HEK293 (cell line): ENCODE measurements at regions not wholly inside any gene's neighbourhood (a gene's known extent, or its start where the extent isn't known, plus 50 kb on each side); places are given as distances from the start of the nearest gene placed in this dataset.

ENCODE experiments used
- CTCF ChIA-PET: fragments of 350-600 bp; formaldehyde crosslinking; extraction: SDS; loops from one replicate; lab custom pipeline; 2021; ENCODE audit warnings: antibody characterized with exemption; lab: Yijun Ruan, JAX
- POLR2A ChIA-PET: fragments of 300-600 bp; formaldehyde crosslinking; extraction: SDS; loops from one replicate; lab custom pipeline; 2020; ENCODE audit warnings: antibody characterized with exemption, inconsistent platforms; lab: Yijun Ruan, JAX
- H3K27ac ChIP-seq: fragments of 200-500 bp; sonication (Bioruptor generic); 2 replicates; pipeline ENCODE4 v1.5.1; 2014; ENCODE audit warnings: low read depth, low read length, control low read depth, inconsistent platforms; ENCODE audit errors: extremely low read depth
- H3K36me3 ChIP-seq, 2 experiments: fragments of 200-500 bp in 1 of 2; sonication (Bioruptor generic) in 1 of 2; 1 replicate in 1 of 2; 2 replicates in 1 of 2; pipeline ENCODE4 v1.5.1; 2014 to 2017; ENCODE audit warnings: inconsistent platforms in 2 of 2, low read length in 2 of 2; ENCODE audit not compliant: control insufficient read depth in 2 of 2, insufficient read depth in 1 of 2
- H3K4me1 ChIP-seq: fragments of 200-500 bp; sonication (Bioruptor generic); 2 replicates; pipeline ENCODE4 v1.5.1; 2014; ENCODE audit warnings: mild to moderate bottlenecking, low read length, inconsistent platforms; ENCODE audit not compliant: control insufficient read depth, insufficient read depth
- H3K4me3 ChIP-seq: 2 replicates; pipeline ENCODE4 v1.5.1; 2011; ENCODE audit warnings: low read depth, mild to moderate bottlenecking, control low read depth, low read length, moderate library complexity
- H3K9me3 ChIP-seq: fragments of 200-500 bp; sonication (Bioruptor generic); 2 replicates; pipeline ENCODE4 v1.5.1; 2014; ENCODE audit warnings: low read depth, low read length, inconsistent platforms; ENCODE audit not compliant: control insufficient read depth, insufficient read depth
- ATF2 ChIP-seq: fragments of 450-650 bp; formaldehyde crosslinking; IDR thresholded peaks from 2 replicates; pipeline ENCODE4 v1.5.1; 2016; ENCODE audit warnings: missing biosample characterization, missing genetic modification characterization, low read depth
- MEIS1 ChIP-seq: sonication (generic); formaldehyde crosslinking; IDR thresholded peaks from 2 replicates; pipeline ENCODE4 v1.8.1; 2022; ENCODE audit warnings: missing genetic modification reagents, mild to moderate bottlenecking, borderline replicate concordance
- RBAK ChIP-seq: fragments of 450-650 bp; formaldehyde crosslinking; IDR thresholded peaks from 2 replicates; pipeline ENCODE4 v1.5.1; 2016; ENCODE audit warnings: missing biosample characterization, missing genetic modification characterization
- REPIN1 ChIP-seq: fragments of 450-650 bp; formaldehyde crosslinking; IDR thresholded peaks from 2 replicates; pipeline ENCODE4 v1.5.1; 2017; ENCODE audit warnings: missing biosample characterization, missing genetic modification characterization, low read depth
- REST ChIP-seq: fragments of 450-650 bp; formaldehyde crosslinking; IDR thresholded peaks from 2 replicates; pipeline ENCODE4 v1.5.1; 2016; ENCODE audit warnings: missing biosample characterization, missing genetic modification characterization
- SETDB1 ChIP-seq: IDR thresholded peaks from one replicate; pipeline ENCODE4 v1.6.1; 2017; ENCODE audit warnings: mild to moderate bottlenecking, low read length, moderate library complexity, mixed read lengths; ENCODE audit not compliant: insufficient read length
- TRIM28 ChIP-seq: IDR thresholded peaks from 2 replicates; pipeline ENCODE4 v1.6.1; 2011; ENCODE audit warnings: low read length, control low read depth, borderline replicate concordance
- ZNF184 ChIP-seq: fragments of 450-650 bp; IDR thresholded peaks from 2 replicates; pipeline ENCODE4 v1.5.1; 2018; ENCODE audit warnings: missing biosample characterization, mild to moderate bottlenecking, missing genetic modification characterization
- ZNF202 ChIP-seq: fragments of 450-650 bp; formaldehyde crosslinking; IDR thresholded peaks from 2 replicates; pipeline ENCODE4 v1.5.1; 2016; ENCODE audit warnings: missing biosample characterization, missing genetic modification characterization, borderline replicate concordance
- ZNF221 ChIP-seq: fragments of 450-650 bp; formaldehyde crosslinking; IDR thresholded peaks from 2 replicates; pipeline ENCODE4 v1.5.1; 2017; ENCODE audit warnings: missing biosample characterization, missing genetic modification characterization, borderline replicate concordance
- ZNF26 ChIP-seq: fragments of 450-650 bp; formaldehyde crosslinking; IDR thresholded peaks from 2 replicates; pipeline ENCODE4 v1.5.1; 2016; ENCODE audit warnings: missing biosample characterization, missing genetic modification characterization
- ZNF280D ChIP-seq: fragments of 450-650 bp; formaldehyde crosslinking; IDR thresholded peaks from 2 replicates; pipeline ENCODE4 v1.5.1; 2016; ENCODE audit warnings: missing biosample characterization, missing genetic modification characterization
- ZNF324 ChIP-seq: fragments of 450-650 bp; formaldehyde crosslinking; IDR thresholded peaks from 2 replicates; pipeline ENCODE4 v1.5.1; 2016; ENCODE audit warnings: missing biosample characterization, missing genetic modification characterization
- ZNF521 ChIP-seq: fragments of 450-650 bp; formaldehyde crosslinking; IDR thresholded peaks from 2 replicates; pipeline ENCODE4 v1.5.1; 2017; ENCODE audit warnings: missing biosample characterization, mild to moderate bottlenecking, missing genetic modification characterization
- ZNF677 ChIP-seq: fragments of 450-650 bp; IDR thresholded peaks from 2 replicates; pipeline ENCODE4 v1.5.0; 2018; ENCODE audit warnings: missing biosample characterization, mild to moderate bottlenecking, missing genetic modification characterization, moderate library complexity
- ZNF704 ChIP-seq: fragments of 450-650 bp; formaldehyde crosslinking; IDR thresholded peaks from 2 replicates; pipeline ENCODE4 v1.5.1; 2016; ENCODE audit warnings: missing biosample characterization, missing genetic modification characterization

GRCh38 chr4:91812319-91812718 lies 491.4 kb upstream of the GRID2 start:
- Histone ChIP-seq H3K36me3 (no peaks in the 10 kb centered on the region), H3K9me3 (no peaks in the 10 kb centered on the region), H3K4me3 (no peak overlapping the region), H3K27ac (no peak overlapping the region), H3K4me1 (no peaks in the 10 kb centered on the region)
- no peak for TF ChIP-seq ZNF704 (tag by site-specific recombination)
- no peak for TF ChIP-seq ZNF280D (tag by site-specific recombination)
- TF ChIP-seq ZNF521 = no peak
- TF ChIP-seq ZNF26 (tag by site-specific recombination) = no peak
- no peak for TF ChIP-seq ATF2 (tag by site-specific recombination)
- TF ChIP-seq ZNF184 = no peak
- TF ChIP-seq ZNF202 (tag by site-specific recombination) = no peak
- no peak for TF ChIP-seq REPIN1 (tag by site-specific recombination)
- TF ChIP-seq ZNF677 (tag by site-specific recombination) = no peak
- no peak for TF ChIP-seq ZNF324 (tag by site-specific recombination)
- TF ChIP-seq RBAK = no peak
- TF ChIP-seq ZNF221 (tag by site-specific recombination) = no peak
- CTCF ChIA-PET = no interaction called here
- POLR2A ChIA-PET = no interaction called here

- Histone ChIP-seq H3K4me3 (no peak overlapping the region), H3K9me3 (no peaks in the 10 kb centered on the region), H3K36me3 (no peaks in the 10 kb centered on the region), H3K4me1 (no peaks in the 10 kb centered on the region), H3K27ac (no peak overlapping the region)
- ChIA-PET POLR2A (no interaction called here), CTCF (no interaction called here)
- TF ChIP-seq TRIM28 = peak; percentile 82; the same call in 1 of the 2 replicates
- no peak for TF ChIP-seq MEIS1 (CRISPR knock-in tag)
- TF ChIP-seq SETDB1 = peak; percentile 96
These were observed 479.0 kb upstream of the GRID2 start for GRCh38 chr4:91824773-91825172.

- Histone ChIP-seq H3K27ac (no peak overlapping the region), H3K9me3 (no peaks in the 10 kb centered on the region), H3K4me1 (no peaks in the 10 kb centered on the region), H3K4me3 (no peak overlapping the region)
- CTCF ChIA-PET = no interaction called here
- POLR2A ChIA-PET = no interaction called here
- TF ChIP-seq REST = no peak
- TF ChIP-seq, all 188 proteins: peak for 0
- no peaks in the 10 kb centered on the region for H3K36me3 ChIP-seq
These were observed 477.6 kb upstream of the GRID2 start for GRCh38 chr4:91826186-91826585.
